Esophagus squamous epithelium (tissue), 4 donors: ENCODE measurements at regions not wholly inside any gene's neighbourhood (a gene's known extent, or its start where the extent isn't known, plus 50 kb on each side); places are given as distances from the start of the nearest gene placed in this dataset.

Experiments
- POLR2A ChIP-seq, 4 donors: fragments of 450-650 bp; IDR thresholded peaks; one replicate each; pipeline ENCODE4 v1.6.1; 2017; ENCODE audit warnings: antibody characterized with exemption in 4 of 4, mild to moderate bottlenecking in 4 of 4, moderate library complexity in 3 of 4
- TF ChIP-seq, protein P1 (sequence below), 6 experiments: fragments of 450-650 bp in 4 of 6; fragments of 200-600 bp in 2 of 6; sonication (generic) in 2 of 6; IDR thresholded peaks; one replicate each; pipeline ENCODE4 v1.5.1; 2016 to 2019; ENCODE audit warnings: antibody characterized with exemption in 6 of 6, mild to moderate bottlenecking in 4 of 6, moderate library complexity in 4 of 6

DNA sequence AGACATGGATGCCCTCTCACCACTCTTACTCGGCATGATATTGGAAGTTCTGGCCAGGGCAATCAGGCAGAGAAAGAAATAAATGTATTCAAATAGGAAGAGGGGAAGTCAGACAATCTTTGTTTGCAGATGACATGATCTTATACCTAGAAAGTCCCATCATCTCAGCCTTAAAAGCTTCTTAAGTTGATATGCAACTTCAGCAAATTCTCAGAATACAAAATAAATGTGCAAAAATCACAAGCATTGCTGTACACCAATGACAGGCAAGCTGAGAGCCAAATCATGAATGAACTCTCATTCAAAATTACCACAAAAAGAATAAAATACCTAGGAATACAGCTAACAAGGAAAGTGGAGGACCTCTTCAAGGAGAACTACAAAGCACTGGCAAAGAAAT is 2190.4 kb downstream of the MAT2B start:
- TF ChIP-seq, protein P1, sequence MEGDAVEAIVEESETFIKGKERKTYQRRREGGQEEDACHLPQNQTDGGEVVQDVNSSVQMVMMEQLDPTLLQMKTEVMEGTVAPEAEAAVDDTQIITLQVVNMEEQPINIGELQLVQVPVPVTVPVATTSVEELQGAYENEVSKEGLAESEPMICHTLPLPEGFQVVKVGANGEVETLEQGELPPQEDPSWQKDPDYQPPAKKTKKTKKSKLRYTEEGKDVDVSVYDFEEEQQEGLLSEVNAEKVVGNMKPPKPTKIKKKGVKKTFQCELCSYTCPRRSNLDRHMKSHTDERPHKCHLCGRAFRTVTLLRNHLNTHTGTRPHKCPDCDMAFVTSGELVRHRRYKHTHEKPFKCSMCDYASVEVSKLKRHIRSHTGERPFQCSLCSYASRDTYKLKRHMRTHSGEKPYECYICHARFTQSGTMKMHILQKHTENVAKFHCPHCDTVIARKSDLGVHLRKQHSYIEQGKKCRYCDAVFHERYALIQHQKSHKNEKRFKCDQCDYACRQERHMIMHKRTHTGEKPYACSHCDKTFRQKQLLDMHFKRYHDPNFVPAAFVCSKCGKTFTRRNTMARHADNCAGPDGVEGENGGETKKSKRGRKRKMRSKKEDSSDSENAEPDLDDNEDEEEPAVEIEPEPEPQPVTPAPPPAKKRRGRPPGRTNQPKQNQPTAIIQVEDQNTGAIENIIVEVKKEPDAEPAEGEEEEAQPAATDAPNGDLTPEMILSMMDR (IDR thresholded peaks at IDR 0.05): no peak
- no peak for TF ChIP-seq POLR2A (IDR thresholded peaks at IDR 0.05)
